GM12878 (cell line): ENCODE measurements at regions not wholly inside any gene's neighbourhood (a gene's known extent, or its start where the extent isn't known, plus 50 kb on each side); places are given as distances from the start of the nearest gene placed in this dataset.

Source experiments
- CEBPB ChIP-seq, 2 experiments: fragments of 150-350 bp in 1 of 2; IDR thresholded peaks; 2 replicates each; pipeline ENCODE4 v1.6.1; 2012 to 2014; ENCODE audit warnings: low read depth in 2 of 2, low read length in 2 of 2, borderline replicate concordance in 1 of 2, inconsistent platforms in 1 of 2
- POLR2AphosphoS5 ChIP-seq: IDR thresholded peaks from 2 replicates; pipeline ENCODE4 v1.6.1; 2011; ENCODE audit warnings: mild to moderate bottlenecking, low read length, inconsistent platforms
- RBBP5 ChIP-seq: fragments of 200-600 bp; sonication (generic); conservative IDR thresholded peaks from 2 replicates; pipeline ENCODE4 v1.6.1; 2016
- SPI1 ChIP-seq: IDR thresholded peaks from 2 replicates; pipeline ENCODE4 v1.6.1; 2011; ENCODE audit warnings: low read depth, mild to moderate bottlenecking, low read length, moderate library complexity, borderline replicate concordance; ENCODE audit not compliant: insufficient read depth
- TAF1 ChIP-seq: IDR thresholded peaks from 2 replicates; pipeline ENCODE4 v1.6.1; 2011; ENCODE audit warnings: mild to moderate bottlenecking, low read depth, low read length, borderline replicate concordance
- TF ChIP-seq, protein P1 (sequence below), 3 experiments: IDR thresholded peaks in 2 of 3; conservative IDR thresholded peaks in 1 of 3; 2 replicates each; pipeline ENCODE4 v1.5.1; 2011; ENCODE audit warnings: low read depth in 3 of 3, low read length in 3 of 3, mild to moderate bottlenecking in 3 of 3, control low read depth in 2 of 3, moderate library complexity in 2 of 3, inconsistent platforms in 1 of 3, mixed read lengths in 1 of 3; ENCODE audit not compliant: control insufficient read depth in 2 of 3, insufficient read depth in 1 of 3; ENCODE audit errors: extremely low read depth in 1 of 3
- TF ChIP-seq, protein P2 (sequence below): IDR thresholded peaks from 2 replicates; pipeline ENCODE4 v1.6.1; 2011; ENCODE audit warnings: borderline replicate concordance, low read depth, mild to moderate bottlenecking, moderate library complexity, low read length; ENCODE audit not compliant: insufficient read depth, poor library complexity, severe bottlenecking

DNA sequence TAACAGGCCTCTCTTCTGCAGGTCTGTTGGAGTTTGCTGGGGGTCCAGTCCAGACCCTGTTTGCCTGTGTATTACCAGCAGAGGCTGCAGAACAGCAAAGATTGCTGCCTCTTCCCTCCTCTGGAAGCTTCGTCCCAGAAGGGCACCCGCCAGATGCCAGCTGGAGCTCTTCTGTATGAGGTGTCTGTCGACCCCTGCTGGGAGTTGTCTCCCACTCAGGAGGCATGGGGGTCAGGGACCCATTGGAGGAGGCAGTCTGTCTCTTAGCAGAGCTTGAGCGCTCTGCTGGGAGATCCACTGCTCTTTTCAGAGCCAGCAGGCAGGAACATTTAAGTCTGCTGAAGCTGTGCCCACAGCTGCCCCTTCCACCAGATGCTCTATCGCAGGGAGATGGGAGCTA lies 361.1 kb upstream of the NRP1 start:
- TF ChIP-seq, protein P1, sequence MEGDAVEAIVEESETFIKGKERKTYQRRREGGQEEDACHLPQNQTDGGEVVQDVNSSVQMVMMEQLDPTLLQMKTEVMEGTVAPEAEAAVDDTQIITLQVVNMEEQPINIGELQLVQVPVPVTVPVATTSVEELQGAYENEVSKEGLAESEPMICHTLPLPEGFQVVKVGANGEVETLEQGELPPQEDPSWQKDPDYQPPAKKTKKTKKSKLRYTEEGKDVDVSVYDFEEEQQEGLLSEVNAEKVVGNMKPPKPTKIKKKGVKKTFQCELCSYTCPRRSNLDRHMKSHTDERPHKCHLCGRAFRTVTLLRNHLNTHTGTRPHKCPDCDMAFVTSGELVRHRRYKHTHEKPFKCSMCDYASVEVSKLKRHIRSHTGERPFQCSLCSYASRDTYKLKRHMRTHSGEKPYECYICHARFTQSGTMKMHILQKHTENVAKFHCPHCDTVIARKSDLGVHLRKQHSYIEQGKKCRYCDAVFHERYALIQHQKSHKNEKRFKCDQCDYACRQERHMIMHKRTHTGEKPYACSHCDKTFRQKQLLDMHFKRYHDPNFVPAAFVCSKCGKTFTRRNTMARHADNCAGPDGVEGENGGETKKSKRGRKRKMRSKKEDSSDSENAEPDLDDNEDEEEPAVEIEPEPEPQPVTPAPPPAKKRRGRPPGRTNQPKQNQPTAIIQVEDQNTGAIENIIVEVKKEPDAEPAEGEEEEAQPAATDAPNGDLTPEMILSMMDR (IDR thresholded peaks at IDR 0.05 in 2 of 3, conservative IDR thresholded peaks at IDR 0.05 in 1 of 3; ENCODE audit: control insufficient read depth in 2 of 3, extremely low read depth in 1 of 3, insufficient read depth in 1 of 3, low read depth in 3 of 3, low read length in 3 of 3): no peak
- TF ChIP-seq, protein P2, sequence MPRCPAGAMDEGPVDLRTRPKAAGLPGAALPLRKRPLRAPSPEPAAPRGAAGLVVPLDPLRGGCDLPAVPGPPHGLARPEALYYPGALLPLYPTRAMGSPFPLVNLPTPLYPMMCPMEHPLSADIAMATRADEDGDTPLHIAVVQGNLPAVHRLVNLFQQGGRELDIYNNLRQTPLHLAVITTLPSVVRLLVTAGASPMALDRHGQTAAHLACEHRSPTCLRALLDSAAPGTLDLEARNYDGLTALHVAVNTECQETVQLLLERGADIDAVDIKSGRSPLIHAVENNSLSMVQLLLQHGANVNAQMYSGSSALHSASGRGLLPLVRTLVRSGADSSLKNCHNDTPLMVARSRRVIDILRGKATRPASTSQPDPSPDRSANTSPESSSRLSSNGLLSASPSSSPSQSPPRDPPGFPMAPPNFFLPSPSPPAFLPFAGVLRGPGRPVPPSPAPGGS: no peak
- no peak for TF ChIP-seq SPI1
- TF ChIP-seq CEBPB (IDR thresholded peaks at IDR 0.05; ENCODE audit: borderline replicate concordance in 1 of 2, low read depth in 2 of 2, low read length in 2 of 2): no peak
- no peak for TF ChIP-seq RBBP5
- TF ChIP-seq POLR2AphosphoS5: no peak
- no peak for TF ChIP-seq TAF1
